ENCODE measurements at regions not wholly inside any gene's neighbourhood (a gene's known extent, or its start where the extent isn't known, plus 50 kb on each side); places are given as distances from the start of the nearest gene placed in this dataset.

- no peak overlapping the region for H3K4me3 ChIP-seq (ENCODE audit: low read depth in 2 of 2, low read length in 1 of 2)
- no peaks in the 10 kb centered on the region for H4K20me1 ChIP-seq (ENCODE audit: insufficient read depth)
- POLR2A ChIA-PET, result no interaction called here
- H2AFZ ChIP-seq (ENCODE audit: low read depth), result no peak overlapping the region
- no peaks in the 10 kb centered on the region for H3K9me3 ChIP-seq
- no peak overlapping the region for H3K27ac ChIP-seq (ENCODE audit: low read depth in 2 of 2, low read length in 1 of 2)
- no peaks in the 10 kb centered on the region for H3K79me2 ChIP-seq (ENCODE audit: insufficient read depth)
- no peak overlapping the region for H3K4me2 ChIP-seq
- CTCF ChIA-PET, result no interaction called here
- no peaks in the 10 kb centered on the region for H3K9me2 ChIP-seq
- DNase-seq, result no peak
- no peak for TF ChIP-seq ELF1 (IDR thresholded peaks at IDR 0.05)
- TF ChIP-seq, protein P1, sequence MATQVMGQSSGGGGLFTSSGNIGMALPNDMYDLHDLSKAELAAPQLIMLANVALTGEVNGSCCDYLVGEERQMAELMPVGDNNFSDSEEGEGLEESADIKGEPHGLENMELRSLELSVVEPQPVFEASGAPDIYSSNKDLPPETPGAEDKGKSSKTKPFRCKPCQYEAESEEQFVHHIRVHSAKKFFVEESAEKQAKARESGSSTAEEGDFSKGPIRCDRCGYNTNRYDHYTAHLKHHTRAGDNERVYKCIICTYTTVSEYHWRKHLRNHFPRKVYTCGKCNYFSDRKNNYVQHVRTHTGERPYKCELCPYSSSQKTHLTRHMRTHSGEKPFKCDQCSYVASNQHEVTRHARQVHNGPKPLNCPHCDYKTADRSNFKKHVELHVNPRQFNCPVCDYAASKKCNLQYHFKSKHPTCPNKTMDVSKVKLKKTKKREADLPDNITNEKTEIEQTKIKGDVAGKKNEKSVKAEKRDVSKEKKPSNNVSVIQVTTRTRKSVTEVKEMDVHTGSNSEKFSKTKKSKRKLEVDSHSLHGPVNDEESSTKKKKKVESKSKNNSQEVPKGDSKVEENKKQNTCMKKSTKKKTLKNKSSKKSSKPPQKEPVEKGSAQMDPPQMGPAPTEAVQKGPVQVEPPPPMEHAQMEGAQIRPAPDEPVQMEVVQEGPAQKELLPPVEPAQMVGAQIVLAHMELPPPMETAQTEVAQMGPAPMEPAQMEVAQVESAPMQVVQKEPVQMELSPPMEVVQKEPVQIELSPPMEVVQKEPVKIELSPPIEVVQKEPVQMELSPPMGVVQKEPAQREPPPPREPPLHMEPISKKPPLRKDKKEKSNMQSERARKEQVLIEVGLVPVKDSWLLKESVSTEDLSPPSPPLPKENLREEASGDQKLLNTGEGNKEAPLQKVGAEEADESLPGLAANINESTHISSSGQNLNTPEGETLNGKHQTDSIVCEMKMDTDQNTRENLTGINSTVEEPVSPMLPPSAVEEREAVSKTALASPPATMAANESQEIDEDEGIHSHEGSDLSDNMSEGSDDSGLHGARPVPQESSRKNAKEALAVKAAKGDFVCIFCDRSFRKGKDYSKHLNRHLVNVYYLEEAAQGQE (IDR thresholded peaks at IDR 0.05; ENCODE audit: low read depth, low read length), result no peak
- TF ChIP-seq GABPA (IDR thresholded peaks at IDR 0.05; ENCODE audit: low read depth), result no peak
- no peaks in the 10 kb centered on the region for H3F3A ChIP-seq (replicated peaks; ENCODE audit: insufficient read depth)
- no peak overlapping the region for H3K9ac ChIP-seq
- no peaks in the 10 kb centered on the region for H3K27me3 ChIP-seq (ENCODE audit: insufficient read depth)
- H3K4me1 ChIP-seq (ENCODE audit: control insufficient read depth in 1 of 2, insufficient read depth in 2 of 2, low read depth in 1 of 2, low read length in 1 of 2), result no peaks in the 10 kb centered on the region; a peak in 1 of 4 replicates
- H3K36me3 ChIP-seq (replicated peaks in 1 of 2; ENCODE audit: control insufficient read depth in 1 of 2, insufficient read depth in 2 of 2, low read length in 1 of 2), result peaks cover 0 to 3% of the 10 kb centered on the region in 2 experiments
These were observed 268.0 kb upstream of the ANO3 start for GRCh38 chr11:26063915-26064314.

DNA sequence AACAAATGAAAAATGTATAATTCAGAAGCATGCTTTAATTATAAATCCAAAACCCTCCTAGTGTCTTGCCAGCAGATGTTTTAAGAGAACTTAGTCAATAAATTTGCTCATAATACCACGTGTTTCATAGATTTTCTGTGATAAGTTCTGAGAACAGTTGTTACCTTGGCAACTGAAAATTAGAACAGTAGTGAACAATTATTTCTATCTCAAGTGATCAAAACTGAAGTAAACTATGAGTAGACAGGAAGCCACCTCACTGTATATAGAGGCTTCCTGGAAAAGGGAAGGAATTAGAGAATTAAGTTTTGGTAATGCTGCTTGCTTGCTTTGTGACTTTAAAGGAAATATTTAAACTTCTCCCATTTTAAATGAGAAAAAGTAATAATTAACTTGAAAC, 266.0 kb upstream of the ANO3 start:
- Histone ChIP-seq H3K27ac (ENCODE audit: low read depth in 2 of 2, low read length in 1 of 2) (no peak overlapping the region), H3F3A (replicated peaks; ENCODE audit: insufficient read depth) (no peaks in the 10 kb centered on the region), H3K9me2 (no peaks in the 10 kb centered on the region), H3K4me2 (no peak overlapping the region), H4K20me1 (ENCODE audit: insufficient read depth) (no peaks in the 10 kb centered on the region), H3K4me1 (ENCODE audit: control insufficient read depth in 1 of 2, insufficient read depth in 2 of 2, low read depth in 1 of 2, low read length in 1 of 2) (no peaks in the 10 kb centered on the region; a peak in 1 of 4 replicates), H3K9ac (no peak overlapping the region), H3K9me3 (no peaks in the 10 kb centered on the region), H3K36me3 (replicated peaks in 1 of 2; ENCODE audit: control insufficient read depth in 1 of 2, insufficient read depth in 2 of 2, low read length in 1 of 2) (peaks cover 0 to 3% of the 10 kb centered on the region in 2 experiments), H3K27me3 (ENCODE audit: insufficient read depth) (no peaks in the 10 kb centered on the region), H2AFZ (ENCODE audit: low read depth) (peak overlapping the region; percentile 54; the same call in 1 of the 2 replicates), H3K79me2 (ENCODE audit: insufficient read depth) (no peaks in the 10 kb centered on the region), H3K4me3 (ENCODE audit: low read depth in 2 of 2, low read length in 1 of 2) (no peak overlapping the region)
- WGBS (ENCODE audit: low lambda C conversion rate), result 30% methylated on average over 1 of the region's 1 CpG
- TF ChIP-seq ELF1 (IDR thresholded peaks at IDR 0.05) (no peak), IRF3 (IDR thresholded peaks at IDR 0.05; ENCODE audit: low read depth, low read length) (no peak), USF2 (IDR thresholded peaks at IDR 0.05; ENCODE audit: borderline replicate concordance, low read depth, low read length) (no peak), MXI1 (IDR thresholded peaks at IDR 0.05; ENCODE audit: low read depth, low read length) (no peak), YY1 (IDR thresholded peaks at IDR 0.05; ENCODE audit: low read depth) (no peak)
- CTCF ChIA-PET, result no interaction called here
- DNase-seq, result no peak
- POLR2A ChIA-PET, result no interaction called here

All from SK-N-SH (cell line).